NOMO-1 treated with dmso at 0.1 percent for 144 hours (cell line): ENCODE measurements at regions not wholly inside any gene's neighbourhood (a gene's known extent, or its start where the extent isn't known, plus 50 kb on each side); places are given as distances from the start of the nearest gene placed in this dataset.
"Not testable (repeated sequence)": the region's sequence is repeated elsewhere in the genome, so short reads cannot be mapped to it uniquely, and the experiment has no call there.

Experiments used
- DNase-seq: peaks from one replicate; lab custom pipeline; 2025; ENCODE audit not compliant: unreplicated experiment; lab: John Stamatoyannopoulos, UW

DNA sequence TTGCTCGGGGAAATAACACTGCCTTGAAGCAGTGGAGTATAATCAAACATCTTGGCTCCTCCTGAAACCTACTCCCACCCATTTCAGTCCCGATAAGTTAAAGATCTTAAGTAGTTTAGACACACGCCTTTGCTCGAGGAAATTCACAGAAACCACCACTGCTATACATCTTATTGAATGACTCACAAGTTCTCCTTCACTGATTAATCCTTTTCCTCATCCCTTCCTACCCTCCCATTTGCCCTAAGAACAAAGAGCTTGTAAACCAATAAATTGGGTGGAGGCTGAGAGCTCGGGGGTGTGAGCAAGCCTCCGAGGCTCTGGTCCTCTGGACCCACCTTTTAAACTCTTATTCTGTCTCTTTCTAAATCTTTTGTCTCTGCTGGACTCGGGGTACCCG lies 86.5 kb downstream of the XCL2 start:
- not testable (repeated sequence) for DNase-seq

DNA sequence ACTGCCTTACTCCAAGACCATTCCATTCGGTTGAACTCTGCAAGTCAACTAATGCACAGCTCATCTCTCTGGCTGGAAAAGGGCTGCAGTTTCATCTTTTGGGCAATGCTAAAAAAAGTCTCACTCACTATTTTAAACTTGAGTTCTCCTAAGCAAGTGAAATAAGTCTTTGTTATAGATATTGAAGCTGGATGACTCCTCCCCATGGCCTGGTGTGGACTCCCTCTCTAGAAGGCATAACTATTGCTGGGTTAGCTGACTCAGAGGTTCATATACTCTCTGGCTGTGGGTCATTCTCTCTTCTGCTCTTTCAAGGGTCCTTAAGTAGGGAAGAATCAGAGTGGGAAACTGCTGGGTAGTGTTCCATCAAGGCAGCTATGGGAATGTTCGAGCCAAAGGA lies 88.0 kb downstream of the XCL2 start:
- no peak for DNase-seq

DNA sequence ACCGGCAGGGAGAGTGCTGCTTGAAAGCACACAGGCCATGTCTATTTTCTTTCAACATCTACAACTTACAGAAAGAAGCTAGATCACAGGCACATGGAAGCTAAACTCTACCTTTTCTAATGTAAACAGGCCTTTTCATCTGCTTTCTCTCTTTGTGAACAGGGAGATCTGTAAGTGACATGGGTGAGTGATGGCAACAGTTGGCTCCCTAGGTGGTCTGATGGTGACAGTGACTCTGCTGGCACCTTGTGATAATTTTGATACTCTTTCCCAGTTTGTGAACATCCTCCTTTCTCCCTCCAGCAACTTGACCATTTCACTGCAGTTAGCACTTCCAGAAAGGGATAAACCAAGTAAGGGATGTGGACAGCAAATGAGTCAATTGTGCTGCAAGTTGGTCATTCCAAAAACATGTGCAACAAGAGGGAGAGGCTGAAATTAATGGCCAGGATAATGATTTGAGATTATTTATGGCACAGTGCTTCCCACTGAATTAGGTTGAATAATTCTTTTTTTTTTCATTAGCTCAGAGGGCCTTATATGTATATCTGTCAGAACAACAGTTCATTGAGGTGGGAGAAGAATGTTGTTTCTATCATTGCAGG lies 89.5 kb downstream of the XCL2 start:
- no peak for DNase-seq

DNA sequence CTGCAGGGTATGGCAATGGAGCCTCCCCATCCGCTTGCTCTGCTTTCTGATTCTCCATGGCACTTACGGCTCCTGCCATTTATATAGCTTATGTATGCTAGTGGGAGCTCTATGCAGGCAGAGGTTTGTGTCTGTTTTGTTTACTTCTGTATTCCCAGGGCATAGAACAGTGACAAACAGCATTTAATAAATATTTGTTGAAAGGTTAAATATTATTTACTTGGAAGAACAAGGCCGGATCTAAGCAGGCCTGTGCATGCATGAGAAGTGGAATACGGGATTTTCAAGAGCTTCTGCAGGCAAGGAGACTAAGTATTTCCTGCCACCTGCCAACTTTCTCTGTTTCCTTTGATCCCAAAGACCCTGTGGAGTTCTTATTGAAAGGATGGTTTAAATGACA lies 90.7 kb downstream of the XCL2 start:
- no peak for DNase-seq

DNA sequence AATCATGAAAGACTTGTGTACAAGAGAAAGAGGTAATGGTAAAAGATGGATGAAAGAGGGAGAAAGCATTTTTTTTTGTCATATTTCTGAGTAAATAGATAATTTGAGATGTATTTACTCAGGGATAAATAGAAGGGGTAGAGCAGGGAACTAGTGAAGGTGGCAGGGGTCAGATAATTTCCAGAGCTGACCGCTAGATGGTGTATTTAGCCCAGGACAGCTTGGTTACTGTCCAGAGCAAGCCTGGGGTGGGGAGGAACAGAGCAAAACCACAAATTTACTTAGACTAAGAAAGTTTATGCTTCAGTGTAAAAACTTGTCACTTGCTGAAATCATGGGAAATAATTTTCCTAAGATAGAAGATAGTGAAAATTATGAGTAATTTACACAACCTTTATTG lies 91.5 kb downstream of the XCL2 start:
- DNase-seq, result no peak

DNA sequence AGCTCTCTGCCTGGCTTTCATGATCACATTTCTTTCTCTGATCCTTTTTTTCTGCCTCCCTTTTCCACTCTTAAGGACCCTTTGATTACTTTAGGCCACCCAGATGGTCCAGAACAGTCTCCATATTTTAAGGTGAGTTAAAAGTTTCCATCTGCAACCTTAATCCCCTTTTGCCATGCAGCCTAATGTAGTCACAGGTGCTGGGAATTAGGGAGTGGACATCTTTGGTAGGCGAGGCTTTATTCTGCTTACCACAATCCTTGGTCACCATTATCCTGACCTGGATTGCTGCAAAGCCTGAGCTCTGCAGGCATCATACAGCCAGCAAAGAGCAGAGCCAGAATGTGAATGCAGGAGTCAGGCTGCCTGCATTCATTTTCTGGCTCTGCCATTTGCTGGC lies 95.9 kb downstream of the XCL2 start:
- no peak for DNase-seq

DNA sequence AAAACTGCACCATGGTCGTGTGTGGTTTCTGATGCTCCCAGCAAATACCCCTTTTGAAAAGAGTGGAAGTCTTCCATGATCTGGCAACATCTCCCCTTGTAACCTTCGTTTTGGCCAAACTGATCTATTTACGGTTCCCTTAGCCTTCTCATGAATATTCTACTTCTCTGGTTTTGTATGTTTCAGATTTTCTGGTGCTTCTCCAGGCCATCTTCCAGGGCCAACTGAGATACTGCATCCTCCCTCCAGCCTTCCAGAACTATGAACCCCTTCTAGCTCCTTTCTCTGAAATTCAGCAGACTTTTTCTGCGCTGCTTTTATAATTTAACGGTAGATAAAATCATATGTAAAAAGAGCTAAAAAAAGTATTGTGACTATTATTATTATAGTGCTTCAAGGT lies 97.7 kb downstream of the XCL2 start:
- no peak for DNase-seq

DNA sequence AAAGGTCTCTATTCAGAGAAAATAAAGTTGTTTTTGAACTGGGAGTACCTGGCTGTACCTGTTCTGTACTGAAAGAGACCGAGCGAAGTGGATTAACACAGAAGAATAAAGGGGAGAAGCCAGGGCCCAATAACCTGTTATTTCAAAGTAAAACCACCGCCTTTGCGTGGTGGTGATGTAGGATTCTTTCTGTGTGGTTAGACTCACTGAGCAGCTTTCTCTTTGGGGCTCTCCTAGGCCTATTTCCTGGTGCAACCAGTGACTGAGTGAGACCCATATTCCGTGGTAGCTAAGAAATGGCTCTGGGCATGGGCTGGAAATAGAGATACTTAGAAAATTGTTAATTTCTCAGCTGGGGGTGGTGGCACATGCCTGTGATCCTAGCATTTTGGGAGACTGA lies 99.9 kb downstream of the XCL2 start:
- DNase-seq, result no peak

DNA sequence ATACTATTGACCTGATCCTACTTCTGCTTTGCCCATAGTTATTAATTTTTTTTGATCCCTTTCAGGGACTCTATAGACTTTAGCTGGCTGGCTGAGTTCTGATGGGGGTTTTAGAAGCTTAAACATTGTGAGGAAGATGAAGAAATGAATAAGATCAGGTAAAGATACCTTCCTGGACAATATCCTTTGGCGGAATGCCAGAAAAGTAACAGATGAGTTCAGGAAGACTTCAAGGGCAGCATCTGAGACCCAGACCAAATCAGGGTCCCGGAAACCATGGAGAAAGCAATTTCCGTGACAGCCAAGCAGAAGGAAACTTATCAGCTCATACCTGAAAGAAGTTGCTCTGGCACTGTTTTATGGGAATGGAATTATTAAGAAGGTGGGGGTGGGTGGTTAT lies 100.4 kb downstream of the XCL2 start:
- no peak for DNase-seq

DNA sequence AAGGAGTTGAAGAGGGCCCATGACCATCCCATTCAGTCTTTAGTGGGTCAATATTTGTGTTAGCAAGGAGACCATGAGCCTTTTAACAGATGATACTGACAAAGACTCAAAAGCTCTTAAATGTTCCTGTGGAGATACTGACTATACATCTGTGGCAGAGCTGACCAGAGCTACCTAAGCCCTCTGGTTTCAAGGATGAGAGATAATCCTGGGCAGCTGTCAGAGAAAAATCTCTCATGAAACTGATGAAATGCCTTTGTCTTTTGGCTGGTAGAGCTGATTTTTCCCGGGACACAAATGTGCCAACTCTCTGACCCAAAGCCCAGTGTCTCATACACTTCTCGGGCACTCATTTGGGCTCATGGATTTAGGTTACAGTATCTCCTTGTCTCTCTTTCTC lies 100.9 kb downstream of the XCL2 start:
- DNase-seq, result no peak

DNA sequence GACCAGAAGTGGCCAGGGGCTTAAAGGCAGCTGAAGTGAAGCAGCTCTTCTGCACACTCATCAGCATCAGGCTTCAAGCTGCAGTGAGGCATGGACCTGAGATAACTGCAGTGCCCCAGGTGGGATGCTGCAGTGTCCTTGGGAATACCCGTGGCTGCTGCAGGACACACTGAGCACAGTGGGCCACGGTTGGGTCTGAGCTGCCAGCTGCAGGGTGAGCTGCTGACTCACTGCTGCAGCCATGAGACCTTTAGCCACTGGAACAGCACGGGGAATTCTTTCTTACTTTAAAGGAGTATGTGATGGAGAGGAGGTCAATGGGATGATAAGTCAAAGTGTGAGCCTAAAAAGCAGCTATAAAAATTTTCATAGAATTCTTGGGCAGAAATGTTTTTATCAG lies 102.1 kb downstream of the XCL2 start:
- DNase-seq, result no peak

DNA sequence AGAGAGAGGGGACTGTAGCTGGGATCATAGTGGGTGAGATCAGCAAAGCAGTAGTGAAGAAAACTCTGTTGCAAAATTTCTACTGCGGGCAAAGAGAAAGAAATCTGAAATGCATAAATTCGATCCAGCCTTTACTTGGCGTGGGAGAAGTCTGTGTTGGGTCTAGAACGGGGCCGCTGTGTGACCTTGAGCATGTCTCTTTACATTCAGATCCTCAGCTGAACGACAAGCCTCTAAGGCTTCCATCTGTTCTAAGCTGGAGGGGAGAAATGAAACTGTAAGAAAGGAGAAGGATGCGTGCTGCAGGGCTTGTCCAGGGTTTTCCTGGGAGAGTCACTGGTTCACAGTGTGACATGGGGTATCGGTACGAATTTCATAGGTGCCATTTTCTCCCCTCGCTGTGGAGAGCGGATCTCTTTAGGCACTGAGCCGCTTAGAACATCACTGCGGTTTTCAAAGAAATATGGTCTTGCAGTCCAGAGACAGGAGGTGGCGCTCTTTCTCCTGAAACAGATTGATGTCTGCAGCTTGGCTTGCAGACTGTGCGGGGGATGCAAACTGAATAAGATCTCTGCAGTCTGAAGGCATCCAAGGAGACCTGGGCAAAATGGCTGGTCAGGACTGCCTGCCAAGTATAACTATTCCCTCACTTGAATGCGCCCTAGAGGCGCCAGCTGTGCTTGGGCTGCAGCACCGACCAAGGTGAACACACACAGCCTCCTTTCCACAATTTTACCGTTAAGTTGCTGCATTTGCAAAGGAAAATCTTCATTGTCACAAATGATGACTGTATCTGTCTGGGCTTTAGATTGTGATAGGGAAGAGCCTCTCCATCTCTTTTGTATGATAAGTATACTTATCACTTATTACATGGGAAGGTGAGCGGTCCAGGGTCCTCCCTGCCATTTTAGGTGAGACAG lies 104.1 kb downstream of the XCL2 start:
- peak; percentile 80 for DNase-seq

DNA sequence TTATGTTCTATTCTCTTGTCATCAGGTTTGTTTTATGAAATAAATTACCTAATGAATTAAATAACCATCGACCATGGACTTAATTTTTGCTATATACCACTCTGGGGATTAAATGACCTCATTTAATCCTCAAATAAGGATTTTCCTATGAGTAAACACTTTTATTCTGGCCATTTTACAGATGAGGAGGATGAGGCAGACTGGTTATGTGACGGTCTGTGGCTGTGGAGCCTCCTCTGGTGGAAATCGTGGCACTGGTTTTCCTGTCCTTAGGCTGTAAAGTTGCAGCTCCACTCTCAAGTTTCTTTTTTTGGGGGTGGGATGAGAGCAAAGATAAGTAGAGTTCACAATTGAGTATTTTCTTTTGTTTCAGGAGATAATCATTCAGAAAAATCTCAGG lies 105.2 kb downstream of the XCL2 start:
- DNase-seq, result no peak

DNA sequence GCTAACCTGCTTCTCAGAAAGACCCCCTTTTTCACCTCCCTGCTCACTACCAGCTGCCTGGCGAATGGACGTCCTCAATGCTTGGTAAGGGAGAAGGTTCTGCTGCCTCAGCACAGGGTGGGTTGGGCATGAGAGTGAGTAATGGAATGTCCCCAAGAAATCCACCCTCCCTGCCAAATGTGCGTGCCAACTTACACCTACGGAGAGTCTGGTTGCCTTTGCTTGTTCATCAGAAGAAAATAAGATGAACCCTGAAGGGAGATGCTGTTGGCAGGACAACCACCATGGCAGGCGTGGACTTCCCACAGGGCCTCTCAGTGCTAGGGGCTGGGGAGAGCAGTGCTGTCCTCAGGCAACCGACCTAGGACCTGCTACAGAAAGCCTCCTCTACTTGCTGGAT lies 106.0 kb downstream of the XCL2 start:
- no peak for DNase-seq

DNA sequence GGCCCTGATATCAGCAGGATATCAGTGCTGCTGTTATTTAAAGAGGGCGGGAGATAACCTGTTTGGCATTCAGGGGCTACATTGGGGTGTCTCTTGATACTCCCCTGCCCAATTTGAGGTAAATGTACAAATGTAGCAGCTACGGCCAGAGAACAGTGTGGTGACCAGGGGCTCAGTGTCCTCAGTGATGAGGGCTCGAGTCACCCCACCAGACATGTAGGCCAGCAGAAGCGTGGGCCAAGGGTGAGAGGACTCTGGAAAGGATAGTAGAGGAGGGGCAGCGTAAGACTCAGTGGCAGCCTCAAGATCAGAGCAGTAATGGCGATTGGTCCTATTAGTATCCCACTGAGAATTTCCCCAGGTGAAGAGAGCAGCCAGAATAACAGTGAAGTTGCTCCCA lies 108.4 kb downstream of the XCL2 start:
- DNase-seq, result no peak

DNA sequence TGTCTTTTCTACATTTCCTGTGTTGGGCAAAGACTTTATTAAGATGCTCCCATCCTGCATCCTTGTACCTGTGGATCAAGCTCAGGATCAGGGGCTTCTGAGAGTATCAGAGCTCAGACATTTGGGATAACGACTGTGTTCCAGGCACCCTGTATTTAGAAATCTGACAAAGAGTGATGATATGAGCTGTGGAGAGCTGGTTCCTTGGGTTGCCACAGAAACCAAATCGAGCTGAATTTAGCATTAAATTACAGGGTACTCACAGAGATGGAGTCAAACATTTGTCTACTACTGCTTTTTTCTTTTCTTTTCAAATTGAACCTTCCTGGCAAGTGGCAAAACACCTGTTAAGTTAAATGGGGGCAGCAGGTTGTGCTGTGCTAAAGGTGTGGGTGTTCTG lies 110.6 kb downstream of the XCL2 start:
- no peak for DNase-seq

DNA sequence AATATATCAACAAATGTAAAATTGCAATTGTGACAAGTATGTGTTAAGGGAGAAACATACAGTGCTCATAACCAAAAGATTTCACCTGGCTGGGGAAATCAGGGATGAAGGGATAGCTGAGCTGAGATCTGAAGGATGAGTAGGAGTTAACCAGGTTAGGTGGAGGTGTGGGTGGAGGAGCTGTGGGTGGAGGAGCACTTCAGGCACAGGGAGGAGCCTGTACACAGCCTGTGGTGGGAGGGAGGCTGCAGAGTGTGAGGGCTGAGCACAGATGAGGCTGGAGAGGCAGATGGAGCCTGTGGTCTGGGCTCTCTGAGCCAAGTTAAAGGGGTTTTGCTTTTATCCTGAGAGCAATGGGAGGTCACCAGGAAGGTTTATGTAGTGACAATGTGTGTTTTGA lies 111.9 kb downstream of the XCL2 start:
- no peak for DNase-seq

DNA sequence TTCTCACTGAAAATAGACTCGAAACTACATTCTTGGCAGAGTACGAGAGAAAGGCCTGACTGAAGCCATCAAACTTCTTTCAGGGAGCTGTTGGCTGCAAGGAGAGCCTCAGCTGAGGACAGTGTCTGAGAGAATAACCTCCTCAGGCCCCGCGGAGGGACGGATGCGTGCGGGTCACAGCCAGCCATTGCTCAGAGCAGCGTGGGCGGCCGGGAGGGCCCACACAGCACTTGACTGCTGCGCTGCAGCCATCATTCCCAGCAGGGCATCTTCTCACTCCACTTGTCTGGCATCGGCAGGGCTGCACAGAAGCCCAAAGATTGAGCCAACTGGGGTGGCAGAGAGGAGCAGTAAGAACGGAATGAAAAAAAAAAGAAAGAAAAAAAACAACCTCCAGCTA lies 113.5 kb downstream of the XCL2 start:
- no peak for DNase-seq

DNA sequence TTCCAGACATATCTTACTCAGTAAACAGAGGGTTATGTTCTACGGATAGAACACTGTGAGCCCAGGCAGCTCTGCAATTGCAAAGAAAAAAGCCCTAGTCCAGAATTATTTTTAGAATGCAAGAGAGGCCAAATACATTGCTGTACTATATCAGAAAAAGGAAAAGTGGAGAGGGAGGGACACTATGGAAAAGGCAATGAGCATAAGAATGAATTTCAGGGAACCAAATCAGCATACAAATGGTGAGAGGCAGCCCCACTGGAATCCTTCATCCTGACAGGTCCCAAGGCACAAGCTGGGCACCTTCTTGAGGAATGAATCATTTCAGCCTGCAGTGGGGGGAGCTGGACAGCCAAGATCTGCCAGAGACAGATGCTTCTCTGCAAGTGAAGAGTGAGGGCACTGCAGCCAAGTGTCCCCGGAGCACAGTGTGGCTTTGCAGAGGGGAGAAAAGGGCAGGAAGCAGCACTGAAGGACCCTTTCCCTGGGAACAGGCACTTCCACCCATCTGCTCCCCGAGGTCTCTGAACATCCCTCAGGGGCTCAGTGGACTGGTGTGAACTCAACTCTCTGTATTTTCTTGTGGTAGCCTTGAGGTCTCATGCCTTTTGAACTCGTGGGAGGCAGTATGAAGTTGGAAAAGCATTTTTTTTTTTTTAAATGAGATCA lies 115.6 kb downstream of the XCL2 start:
- DNase-seq, result no peak

DNA sequence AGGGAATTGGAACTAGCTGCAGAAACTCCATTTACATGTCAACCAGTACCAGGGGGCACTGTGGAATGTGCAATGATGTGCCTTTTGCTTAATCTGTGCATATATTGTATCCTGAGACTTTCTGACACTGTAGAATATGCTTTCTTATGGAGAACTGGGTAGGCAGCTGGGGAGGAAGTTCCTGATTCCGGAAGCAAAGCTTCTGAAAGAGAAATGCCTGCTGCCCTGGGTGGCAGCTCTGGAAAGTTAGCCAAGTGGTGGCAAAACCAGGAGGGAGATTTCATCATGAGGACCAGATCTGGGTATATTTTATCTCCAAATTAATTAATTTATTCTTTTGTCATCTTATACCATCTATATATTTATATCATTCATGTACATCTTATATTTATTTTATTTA lies 116.7 kb downstream of the XCL2 start:
- no peak for DNase-seq

DNA sequence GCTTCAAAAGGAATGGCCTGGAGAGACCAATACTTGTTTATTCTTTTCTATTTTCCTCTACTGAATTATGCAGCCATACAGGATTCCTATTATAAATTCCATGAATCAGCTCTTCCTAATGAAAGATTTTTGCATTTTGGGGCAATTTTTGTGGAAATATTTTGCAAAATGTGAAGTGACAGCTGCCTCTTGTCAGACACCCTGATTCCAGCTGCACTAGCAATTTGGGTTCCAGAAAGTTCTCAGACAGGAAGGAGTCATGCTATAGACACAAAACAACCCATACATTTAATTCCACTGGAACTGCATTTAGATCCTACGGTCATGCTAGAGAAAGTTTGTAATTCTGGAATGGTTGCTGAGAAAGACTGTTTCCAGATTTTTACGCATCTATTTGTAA lies 119.5 kb downstream of the XCL2 start:
- no peak for DNase-seq

DNA sequence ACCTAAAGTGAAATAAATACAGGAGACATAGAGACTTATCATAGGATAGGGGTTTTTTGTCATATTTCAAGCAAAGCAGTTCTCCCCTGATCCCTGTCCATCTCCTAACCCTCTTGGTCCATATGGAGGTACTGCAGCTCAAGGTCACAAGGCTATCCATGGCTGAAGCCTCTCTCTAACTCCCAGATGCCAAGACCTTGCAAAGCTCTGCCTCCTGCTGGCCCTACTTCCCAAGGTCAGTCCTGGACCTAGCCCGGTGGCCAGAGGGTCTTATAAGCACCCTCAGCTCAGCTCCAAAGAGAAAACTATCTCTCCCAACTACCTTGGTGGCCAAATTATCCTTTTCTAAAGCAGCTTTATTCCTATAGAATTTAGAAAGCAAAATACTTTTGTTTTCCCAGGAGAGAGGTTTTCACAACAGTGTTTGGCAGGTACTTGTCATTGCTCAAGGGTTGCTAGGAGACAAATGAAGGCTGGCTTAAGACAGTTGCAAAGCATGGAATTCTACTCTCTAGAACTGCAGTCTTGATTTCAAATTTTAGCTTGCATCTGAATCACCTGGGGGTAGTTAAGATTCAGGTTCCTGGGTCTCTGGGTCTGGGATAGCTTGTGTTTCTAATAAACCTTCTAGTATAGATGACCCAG lies 121.5 kb downstream of the XCL2 start:
- DNase-seq, result no peak
